Gastroesophageal sphincter (tissue), 4 donors: ENCODE measurements at regions not wholly inside any gene's neighbourhood (a gene's known extent, or its start where the extent isn't known, plus 50 kb on each side); places are given as distances from the start of the nearest gene placed in this dataset.

Experiments
- ATAC-seq: fragments of 150-250 bp; one replicate; pipeline ENCODE4 v1.9.1; 2016; ENCODE audit warnings: mild to moderate bottlenecking, moderate library complexity
- H3K27ac ChIP-seq, 4 donors: fragments of 200-600 bp; sonication (generic) in 3 of 4; 1 replicate in 3 of 4; 2 replicates in 1 of 4; pipeline ENCODE4 v1.5.1; 2016 to 2019
- H3K27me3 ChIP-seq: fragments of 200-600 bp; sonication (generic); one replicate; pipeline ENCODE4 v1.5.1; 2019
- H3K36me3 ChIP-seq, 2 donors: fragments of 200-600 bp; sonication (generic); one replicate each; pipeline ENCODE4 v1.5.1; 2019; ENCODE audit warnings: control low read depth in 1 of 2
- H3K4me1 ChIP-seq, 3 donors: fragments of 200-600 bp; sonication (generic); 1 replicate in 2 of 3; 2 replicates in 1 of 3; pipeline ENCODE4 v1.5.1; 2016 to 2019; ENCODE audit warnings: control low read depth in 2 of 3
- H3K4me3 ChIP-seq, 2 donors: fragments of 200-600 bp; sonication (generic); one replicate each; pipeline ENCODE4 v1.5.1; 2019; ENCODE audit warnings: mild to moderate bottlenecking in 1 of 2, moderate library complexity in 1 of 2
- H3K9me3 ChIP-seq, 3 donors: fragments of 200-600 bp; sonication (generic); one replicate each; pipeline ENCODE4 v1.5.1; 2017 to 2019; ENCODE audit warnings: control low read depth in 2 of 3
- CTCF ChIP-seq, 4 experiments: fragments of 200-600 bp in 2 of 4; fragments of 450-650 bp in 2 of 4; sonication (generic) in 1 of 4; IDR thresholded peaks; one replicate each; pipeline ENCODE4 v1.5.1; 2017 to 2019; ENCODE audit warnings: antibody characterized with exemption in 4 of 4, mild to moderate bottlenecking in 2 of 4, moderate library complexity in 2 of 4
- EP300 ChIP-seq: sonication (generic); formaldehyde crosslinking; IDR thresholded peaks from one replicate; pipeline ENCODE4 v1.6.1; 2017; ENCODE audit warnings: antibody characterized with exemption, mild to moderate bottlenecking
- POLR2A ChIP-seq, 2 donors: fragments of 450-650 bp; IDR thresholded peaks; one replicate each; pipeline ENCODE4 v1.6.1; 2017; ENCODE audit warnings: antibody characterized with exemption in 2 of 2, mild to moderate bottlenecking in 2 of 2, moderate library complexity in 1 of 2
- POLR2AphosphoS5 ChIP-seq: sonication (generic); formaldehyde crosslinking; IDR thresholded peaks from one replicate; pipeline ENCODE4 v1.6.1; 2017; ENCODE audit warnings: antibody characterized with exemption
- WGBS, 2 donors: methylation state at CpG; one replicate each; pipeline ENCODE4 v1.1.5; 2018; ENCODE audit warnings: low coverage in 1 of 2; 5-methylcytosine and 5-hydroxymethylcytosine counted together

GRCh38 chr4:54942721-54943120, 182.7 kb downstream of the KDR start:
- no peaks in the 10 kb centered on the region for H3K9me3 ChIP-seq
- no peak for ATAC-seq
- no peak overlapping the region for H3K4me3 ChIP-seq
- peaks cover 0 to 9% (median 0%) of the 10 kb centered on the region in 3 donors for H3K4me1 ChIP-seq
- H3K27me3 ChIP-seq: no peaks in the 10 kb centered on the region
- WGBS, 2 donors: 30 to 36% methylated on average over 3 of the region's 4 CpGs
- TF ChIP-seq POLR2A (IDR thresholded peaks at IDR 0.05) (no peak), POLR2AphosphoS5 (no peak), CTCF (IDR thresholded peaks at IDR 0.05) (no peak), EP300 (no peak)
- H3K27ac ChIP-seq: no peak overlapping the region
- H3K36me3 ChIP-seq: no peaks in the 10 kb centered on the region

GRCh38 chr4:54941994-54942552, 183.3 kb downstream of the KDR start:
- no peaks in the 10 kb centered on the region for H3K9me3 ChIP-seq
- TF ChIP-seq EP300 (no peak), POLR2A (IDR thresholded peaks at IDR 0.05) (no peak), CTCF (IDR thresholded peaks at IDR 0.05) (no peak), POLR2AphosphoS5 (no peak)
- ATAC-seq: no peak
- peaks cover 0 to 9% (median 0%) of the 10 kb centered on the region in 3 donors for H3K4me1 ChIP-seq
- no peak overlapping the region for H3K4me3 ChIP-seq
- H3K36me3 ChIP-seq: no peaks in the 10 kb centered on the region
- WGBS, 2 donors: 52 to 59% methylated on average over 2 to 10 of the region's 10 CpGs
- no peak overlapping the region for H3K27ac ChIP-seq
- H3K27me3 ChIP-seq: no peaks in the 10 kb centered on the region

GRCh38 chr4:54940996-54941865, 184.2 kb downstream of the KDR start:
- 14 to 33% methylated on average over 5 to 7 of the region's 7 CpGs for WGBS, 2 donors
- H3K4me3 ChIP-seq: no peak overlapping the region
- no peaks in the 10 kb centered on the region for H3K9me3 ChIP-seq
- TF ChIP-seq POLR2AphosphoS5 (no peak), POLR2A (IDR thresholded peaks at IDR 0.05) (no peak), CTCF (IDR thresholded peaks at IDR 0.05) (no peak), EP300 (no peak)
- H3K27ac ChIP-seq: no peak overlapping the region
- no peaks in the 10 kb centered on the region for H3K27me3 ChIP-seq
- no peaks in the 10 kb centered on the region for H3K36me3 ChIP-seq
- no peak for ATAC-seq
- peaks cover 0 to 9% (median 0%) of the 10 kb centered on the region in 3 donors for H3K4me1 ChIP-seq

GRCh38 chr4:54937501-54937900, 187.9 kb downstream of the KDR start:
- WGBS, 2 donors: 11 to 42% methylated on average over 2 of the region's 2 CpGs
- H3K27me3 ChIP-seq: no peaks in the 10 kb centered on the region
- H3K4me3 ChIP-seq: no peak overlapping the region
- TF ChIP-seq CTCF (IDR thresholded peaks at IDR 0.05) (no peak), EP300 (no peak), POLR2A (IDR thresholded peaks at IDR 0.05) (no peak), POLR2AphosphoS5 (no peak)
- peaks cover 0 to 9% (median 0%) of the 10 kb centered on the region in 3 donors for H3K4me1 ChIP-seq
- H3K27ac ChIP-seq: no peak overlapping the region
- H3K36me3 ChIP-seq: no peaks in the 10 kb centered on the region
- H3K9me3 ChIP-seq: no peaks in the 10 kb centered on the region
- ATAC-seq: no peak

GRCh38 chr4:54933579-54933978, 191.8 kb downstream of the KDR start:
- no peaks in the 10 kb centered on the region for H3K36me3 ChIP-seq
- no peaks in the 10 kb centered on the region for H3K9me3 ChIP-seq
- WGBS, 2 donors: 80 to 86% methylated on average over 2 of the region's 2 CpGs
- H3K4me1 ChIP-seq: peaks cover 0 to 14% (median 4%) of the 10 kb centered on the region in 3 donors
- no peaks in the 10 kb centered on the region for H3K27me3 ChIP-seq
- no peak overlapping the region for H3K4me3 ChIP-seq
- no peak for ATAC-seq
- H3K27ac ChIP-seq: no peak overlapping the region
- no peak for TF ChIP-seq CTCF (IDR thresholded peaks at IDR 0.05)
- TF ChIP-seq POLR2AphosphoS5: no peak
- no peak for TF ChIP-seq EP300
- no peak for TF ChIP-seq POLR2A (IDR thresholded peaks at IDR 0.05)
